Mesendoderm (in vitro differentiated cells): ENCODE measurements at regions not wholly inside any gene's neighbourhood (a gene's known extent, or its start where the extent isn't known, plus 50 kb on each side); places are given as distances from the start of the nearest gene placed in this dataset.

Experiments
- DNase-seq: peaks from one replicate; pipeline ENCODE4 v3.0.0; 2013
- H2AK5ac ChIP-seq: 2 replicates; pipeline ENCODE4 v1.6.1; 2013; ENCODE audit warnings: low read length, inconsistent platforms
- H2BK120ac ChIP-seq: 2 replicates; pipeline ENCODE4 v1.6.1; 2013; ENCODE audit warnings: low read depth, mild to moderate bottlenecking, low read length, moderate library complexity, mixed read lengths
- H2BK15ac ChIP-seq: replicated peaks from 2 replicates; pipeline ENCODE4 v1.6.1; 2013; ENCODE audit warnings: low read depth, mild to moderate bottlenecking, moderate library complexity
- H2BK5ac ChIP-seq: 2 replicates; pipeline ENCODE4 v1.6.1; 2013; ENCODE audit warnings: low read length, inconsistent platforms
- H3K18ac ChIP-seq: 2 replicates; pipeline ENCODE4 v1.6.1; 2013; ENCODE audit warnings: mild to moderate bottlenecking, low read length, mixed read lengths
- H3K23ac ChIP-seq: one replicate; pipeline ENCODE4 v1.6.1; 2013; ENCODE audit warnings: low read length
- H3K27ac ChIP-seq: 2 replicates; pipeline ENCODE4 v1.5.1; 2013; ENCODE audit warnings: low read depth, mild to moderate bottlenecking, inconsistent platforms, low read length, moderate library complexity
- H3K27me3 ChIP-seq: 2 replicates; pipeline ENCODE4 v1.6.1; 2013; ENCODE audit warnings: low read length, control low read depth, mild to moderate bottlenecking, inconsistent platforms; ENCODE audit not compliant: insufficient read depth, poor library complexity
- H3K36me3 ChIP-seq: 2 replicates; pipeline ENCODE4 v1.6.1; 2013; ENCODE audit warnings: low read length, inconsistent platforms; ENCODE audit not compliant: control insufficient read depth, insufficient read depth
- H3K4ac ChIP-seq: one replicate; pipeline ENCODE4 v1.6.1; 2013; ENCODE audit warnings: low read depth, mild to moderate bottlenecking, low read length, moderate library complexity
- H3K4me1 ChIP-seq: 2 replicates; pipeline ENCODE4 v1.6.1; 2013; ENCODE audit warnings: low read depth, low read length, inconsistent platforms; ENCODE audit not compliant: control insufficient read depth
- H3K4me2 ChIP-seq: 2 replicates; pipeline ENCODE4 v1.6.1; 2013; ENCODE audit warnings: low read length
- H3K4me3 ChIP-seq: 2 replicates; pipeline ENCODE4 v1.5.1; 2013; ENCODE audit warnings: mild to moderate bottlenecking, low read length
- H3K56ac ChIP-seq: one replicate; pipeline ENCODE4 v1.6.1; 2013; ENCODE audit warnings: low read length
- H3K79me1 ChIP-seq: 2 replicates; pipeline ENCODE4 v1.6.1; 2013; ENCODE audit warnings: low read length, inconsistent platforms
- H3K79me2 ChIP-seq: 2 replicates; pipeline ENCODE4 v1.6.1; 2013; ENCODE audit warnings: mild to moderate bottlenecking, low read length; ENCODE audit not compliant: control insufficient read depth, insufficient read depth
- H3K9ac ChIP-seq: 2 replicates; pipeline ENCODE4 v1.6.1; 2013; ENCODE audit warnings: low read length, inconsistent platforms
- H4K5ac ChIP-seq: one replicate; pipeline ENCODE4 v1.6.1; 2013; ENCODE audit warnings: low read length
- H4K8ac ChIP-seq: one replicate; pipeline ENCODE4 v1.6.1; 2013; ENCODE audit warnings: low read depth, mild to moderate bottlenecking, control low read depth, low read length, moderate library complexity
- WGBS: extraction: QIAGEN DNeasy Blood & Tissue Kit; methylation state at CpG from one replicate; pipeline ENCODE4 v1.1.7; 2013; ENCODE audit warnings: low lambda C conversion rate, missing lambda C conversion rate; ENCODE audit not compliant: insufficient coverage; ENCODE audit errors: extremely low coverage; 5-methylcytosine and 5-hydroxymethylcytosine counted together

GRCh38 chr4:14910411-14910810 lies 91.9 kb upstream of the CPEB2 start:
- Histone ChIP-seq H3K4me1 (no peaks in the 10 kb centered on the region), H2AK5ac (no peak overlapping the region), H3K27me3 (no peaks in the 10 kb centered on the region), H3K9ac (no peak overlapping the region), H2BK5ac (no peak overlapping the region), H2BK15ac (no peak overlapping the region), H2BK120ac (no peak overlapping the region), H3K4me3 (no peak overlapping the region), H3K27ac (no peak overlapping the region), H3K23ac (no peak overlapping the region), H4K5ac (no peak overlapping the region), H3K18ac (no peak overlapping the region), H3K79me1 (no peaks in the 10 kb centered on the region), H3K4me2 (no peak overlapping the region), H3K4ac (no peak overlapping the region), H3K56ac (no peak overlapping the region), H3K79me2 (no peaks in the 10 kb centered on the region), H4K8ac (no peak overlapping the region), H3K36me3 (no peaks in the 10 kb centered on the region)
- no CpG with 5 or more reads among the region's 5 CpGs for WGBS
- no peak for DNase-seq

- Histone ChIP-seq H3K4me2 (no peak overlapping the region), H3K4ac (no peak overlapping the region), H2BK15ac (no peak overlapping the region), H3K4me3 (no peak overlapping the region), H4K5ac (no peak overlapping the region), H3K36me3 (no peaks in the 10 kb centered on the region), H3K79me2 (no peaks in the 10 kb centered on the region), H3K27me3 (no peaks in the 10 kb centered on the region), H3K9ac (no peak overlapping the region), H3K56ac (no peak overlapping the region), H2BK120ac (no peak overlapping the region), H4K8ac (no peak overlapping the region), H3K4me1 (no peaks in the 10 kb centered on the region), H2AK5ac (no peak overlapping the region), H3K23ac (no peak overlapping the region), H3K79me1 (no peaks in the 10 kb centered on the region), H3K18ac (no peak overlapping the region), H3K27ac (no peak overlapping the region), H2BK5ac (no peak overlapping the region)
- WGBS: no CpG with 5 or more reads among the region's 2 CpGs
- DNase-seq: no peak
These were observed 89.9 kb upstream of the CPEB2 start for GRCh38 chr4:14912426-14912825.

GRCh38 chr4:14915018-14915417 lies 87.3 kb upstream of the CPEB2 start:
- no peak overlapping the region for H3K56ac ChIP-seq
- H3K23ac ChIP-seq: no peak overlapping the region
- WGBS: no CpG with 5 or more reads among the region's 2 CpGs
- H2AK5ac ChIP-seq: no peak overlapping the region
- no peak overlapping the region for H3K9ac ChIP-seq
- H3K79me2 ChIP-seq: no peaks in the 10 kb centered on the region
- H3K4me1 ChIP-seq: no peaks in the 10 kb centered on the region
- H3K36me3 ChIP-seq: no peaks in the 10 kb centered on the region
- no peak overlapping the region for H4K5ac ChIP-seq
- no peak overlapping the region for H2BK120ac ChIP-seq
- no peak overlapping the region for H3K4me3 ChIP-seq
- no peak for DNase-seq
- no peaks in the 10 kb centered on the region for H3K27me3 ChIP-seq
- no peak overlapping the region for H2BK5ac ChIP-seq
- H3K27ac ChIP-seq: no peak overlapping the region
- H2BK15ac ChIP-seq: no peak overlapping the region
- H3K18ac ChIP-seq: no peak overlapping the region
- no peak overlapping the region for H3K4me2 ChIP-seq
- H4K8ac ChIP-seq: no peak overlapping the region
- H3K79me1 ChIP-seq: no peaks in the 10 kb centered on the region
- no peak overlapping the region for H3K4ac ChIP-seq

- no peaks in the 10 kb centered on the region for H3K27me3 ChIP-seq
- no peak overlapping the region for H3K23ac ChIP-seq
- H3K18ac ChIP-seq: no peak overlapping the region
- no peaks in the 10 kb centered on the region for H3K4me1 ChIP-seq
- no CpG with 5 or more reads among the region's 7 CpGs for WGBS
- no peak overlapping the region for H4K5ac ChIP-seq
- H3K9ac ChIP-seq: no peak overlapping the region
- no peak overlapping the region for H2BK15ac ChIP-seq
- peak; percentile 51 for DNase-seq
- no peak overlapping the region for H3K4me2 ChIP-seq
- no peak overlapping the region for H2AK5ac ChIP-seq
- no peak overlapping the region for H4K8ac ChIP-seq
- no peak overlapping the region for H3K56ac ChIP-seq
- no peaks in the 10 kb centered on the region for H3K36me3 ChIP-seq
- no peaks in the 10 kb centered on the region for H3K79me2 ChIP-seq
- H3K27ac ChIP-seq: no peak overlapping the region
- H3K4me3 ChIP-seq: no peak overlapping the region
- no peak overlapping the region for H2BK5ac ChIP-seq
- H2BK120ac ChIP-seq: no peak overlapping the region
- no peaks in the 10 kb centered on the region for H3K79me1 ChIP-seq
- no peak overlapping the region for H3K4ac ChIP-seq
These were observed 85.6 kb upstream of the CPEB2 start for GRCh38 chr4:14916554-14917297.

GRCh38 chr4:14917298-14917633 lies 85.0 kb upstream of the CPEB2 start:
- H2BK120ac ChIP-seq: no peak overlapping the region
- H2AK5ac ChIP-seq: no peak overlapping the region
- H4K5ac ChIP-seq: no peak overlapping the region
- H3K23ac ChIP-seq: no peak overlapping the region
- H3K9ac ChIP-seq: no peak overlapping the region
- no peak overlapping the region for H3K4me3 ChIP-seq
- no peaks in the 10 kb centered on the region for H3K4me1 ChIP-seq
- no peak overlapping the region for H3K18ac ChIP-seq
- no peaks in the 10 kb centered on the region for H3K79me1 ChIP-seq
- no peaks in the 10 kb centered on the region for H3K27me3 ChIP-seq
- H2BK5ac ChIP-seq: no peak overlapping the region
- no peak overlapping the region for H3K4me2 ChIP-seq
- no peaks in the 10 kb centered on the region for H3K79me2 ChIP-seq
- H3K36me3 ChIP-seq: no peaks in the 10 kb centered on the region
- DNase-seq: no peak
- H2BK15ac ChIP-seq: no peak overlapping the region
- no peak overlapping the region for H4K8ac ChIP-seq
- no peak overlapping the region for H3K27ac ChIP-seq
- H3K4ac ChIP-seq: no peak overlapping the region
- WGBS: no CpG with 5 or more reads among the region's 1 CpG
- no peak overlapping the region for H3K56ac ChIP-seq

- Histone ChIP-seq H2BK15ac (no peak overlapping the region), H2BK120ac (no peak overlapping the region), H3K27me3 (no peaks in the 10 kb centered on the region), H3K9ac (no peak overlapping the region), H3K4me2 (no peak overlapping the region), H4K8ac (no peak overlapping the region), H2BK5ac (no peak overlapping the region), H2AK5ac (no peak overlapping the region), H3K27ac (no peak overlapping the region), H3K23ac (no peak overlapping the region), H3K79me2 (no peaks in the 10 kb centered on the region), H4K5ac (no peak overlapping the region), H3K36me3 (no peaks in the 10 kb centered on the region), H3K4ac (no peak overlapping the region), H3K4me3 (no peak overlapping the region), H3K56ac (no peak overlapping the region), H3K18ac (no peak overlapping the region), H3K4me1 (no peaks in the 10 kb centered on the region), H3K79me1 (no peaks in the 10 kb centered on the region)
- WGBS: no CpG with 5 or more reads among the region's 4 CpGs
- DNase-seq: no peak
These were observed 83.9 kb upstream of the CPEB2 start for GRCh38 chr4:14918336-14918735.
